Activated naive CD4-positive, alpha-beta T cell treated with Interleukin-2 at 50 U/mL for 16 hours (primary cell): ENCODE measurements at regions not wholly inside any gene's neighbourhood (a gene's known extent, or its start where the extent isn't known, plus 50 kb on each side); places are given as distances from the start of the nearest gene placed in this dataset.

Experiments used
- DNase-seq: peaks from one replicate; pipeline ENCODE4 v3.0.0-alpha.2; 2020

GRCh38 chr9:117480729-117481128, 65.9 kb upstream of the ASTN2 start:
- no peak for DNase-seq

- DNase-seq, result no peak
Measured at GRCh38 chr9:117480253-117480652, 65.4 kb upstream of the ASTN2 start.

GRCh38 chr9:117473293-117473692, 58.4 kb upstream of the ASTN2 start:
- DNase-seq, result no peak

GRCh38 chr9:117470902-117471301, 56.0 kb upstream of the ASTN2 start:
- no peak for DNase-seq

- no peak for DNase-seq
Measured at GRCh38 chr9:117470455-117470854, 55.6 kb upstream of the ASTN2 start.

- DNase-seq, result no peak
Measured at GRCh38 chr9:117466111-117466510, 51.3 kb upstream of the ASTN2 start.

- no peak for DNase-seq
Measured at GRCh38 chr9:117465706-117466105, 50.8 kb upstream of the ASTN2 start.

- DNase-seq, result no peak
Measured at GRCh38 chr9:117464941-117465616, 50.2 kb upstream of the ASTN2 start.
